Endothelial cell of umbilical vein (primary cell): ENCODE measurements at regions not wholly inside any gene's neighbourhood (a gene's known extent, or its start where the extent isn't known, plus 50 kb on each side); places are given as distances from the start of the nearest gene placed in this dataset.

Experiments used
- GATA2 ChIP-seq: IDR thresholded peaks from 2 replicates; pipeline ENCODE4 v1.7.0; 2011; ENCODE audit warnings: low read depth, mild to moderate bottlenecking, moderate library complexity, mixed read lengths, low read length; ENCODE audit not compliant: insufficient read length, insufficient read depth
- MYC ChIP-seq: IDR thresholded peaks from one replicate; pipeline ENCODE4 v1.6.1; 2011; ENCODE audit warnings: mild to moderate bottlenecking, low read depth, low read length
- POLR2A ChIP-seq: IDR thresholded peaks from 2 replicates; pipeline ENCODE4 v1.6.1; 2012; ENCODE audit warnings: low read depth, mild to moderate bottlenecking, control low read depth, low read length
- POLR2AphosphoS5 ChIP-seq: IDR thresholded peaks from 2 replicates; pipeline ENCODE4 v1.6.1; 2012; ENCODE audit warnings: low read depth, mild to moderate bottlenecking, control low read depth, low read length, moderate library complexity; ENCODE audit not compliant: insufficient read depth
- TF ChIP-seq, protein P1 (sequence below): IDR thresholded peaks from 2 replicates; pipeline ENCODE4 v1.6.1; 2011; ENCODE audit not compliant: insufficient read depth, insufficient read length

DNA sequence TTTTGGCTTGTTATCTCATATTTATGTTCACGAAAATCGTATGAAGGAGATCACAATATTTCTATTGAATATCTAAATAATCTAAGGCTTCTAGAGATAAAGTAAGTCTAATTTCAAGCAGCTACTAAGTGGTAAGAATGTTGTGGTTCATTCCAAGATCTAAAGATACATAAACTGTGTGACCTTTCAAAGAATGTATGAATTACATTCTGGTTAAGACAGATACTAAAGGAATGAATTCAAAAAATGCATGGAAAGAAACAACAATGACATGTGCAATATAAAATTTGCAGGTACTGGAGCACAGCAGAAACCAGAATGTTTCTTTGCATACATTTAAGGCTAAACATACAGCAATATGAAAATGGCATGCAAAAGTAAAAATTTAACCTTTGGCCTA is 1214.6 kb downstream of the CDH8 start:
- no peak for TF ChIP-seq MYC
- TF ChIP-seq GATA2 = no peak
- no peak for TF ChIP-seq POLR2AphosphoS5
- TF ChIP-seq, protein P1, sequence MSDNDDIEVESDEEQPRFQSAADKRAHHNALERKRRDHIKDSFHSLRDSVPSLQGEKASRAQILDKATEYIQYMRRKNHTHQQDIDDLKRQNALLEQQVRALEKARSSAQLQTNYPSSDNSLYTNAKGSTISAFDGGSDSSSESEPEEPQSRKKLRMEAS = no peak
- no peak for TF ChIP-seq POLR2A
